ENCODE measurements at regions not wholly inside any gene's neighbourhood (a gene's known extent, or its start where the extent isn't known, plus 50 kb on each side); places are given as distances from the start of the nearest gene placed in this dataset.

DNA sequence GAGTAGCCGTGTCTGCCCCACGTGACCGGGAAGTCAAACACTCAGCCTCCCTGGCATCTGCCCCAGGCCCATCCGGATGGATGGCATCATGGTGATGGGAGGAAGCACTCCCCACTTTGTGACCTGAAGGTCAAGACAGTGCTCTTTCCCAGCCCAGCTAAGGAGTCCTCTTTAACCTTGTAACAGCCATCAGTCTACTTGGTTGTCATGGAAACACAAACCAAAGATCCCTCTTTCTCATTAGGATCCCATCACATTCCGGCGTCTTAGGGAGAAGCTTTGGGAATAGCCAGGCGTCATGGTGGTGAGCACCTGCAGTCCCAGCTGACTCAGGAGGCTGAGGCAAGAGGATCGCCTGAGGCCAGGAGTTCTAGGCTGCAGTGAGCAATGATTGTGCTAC, 90.9 kb upstream of the FOXC1 start:
- no peaks in the 10 kb centered on the region for H3K4me1 ChIP-seq (ENCODE audit: low read depth, poor library complexity, severe bottlenecking)
- H2AFZ ChIP-seq (ENCODE audit: low read depth): no peak overlapping the region
- H3K27ac ChIP-seq: no peak overlapping the region
- no peaks in the 10 kb centered on the region for H3K36me3 ChIP-seq (ENCODE audit: insufficient read depth)
- H3K9ac ChIP-seq: no peak overlapping the region
- H3K4me3 ChIP-seq (IDR thresholded peaks at IDR 0.05; ENCODE audit: insufficient read depth, low read depth, low read length): no peak overlapping the region
- TF ChIP-seq, protein P1, sequence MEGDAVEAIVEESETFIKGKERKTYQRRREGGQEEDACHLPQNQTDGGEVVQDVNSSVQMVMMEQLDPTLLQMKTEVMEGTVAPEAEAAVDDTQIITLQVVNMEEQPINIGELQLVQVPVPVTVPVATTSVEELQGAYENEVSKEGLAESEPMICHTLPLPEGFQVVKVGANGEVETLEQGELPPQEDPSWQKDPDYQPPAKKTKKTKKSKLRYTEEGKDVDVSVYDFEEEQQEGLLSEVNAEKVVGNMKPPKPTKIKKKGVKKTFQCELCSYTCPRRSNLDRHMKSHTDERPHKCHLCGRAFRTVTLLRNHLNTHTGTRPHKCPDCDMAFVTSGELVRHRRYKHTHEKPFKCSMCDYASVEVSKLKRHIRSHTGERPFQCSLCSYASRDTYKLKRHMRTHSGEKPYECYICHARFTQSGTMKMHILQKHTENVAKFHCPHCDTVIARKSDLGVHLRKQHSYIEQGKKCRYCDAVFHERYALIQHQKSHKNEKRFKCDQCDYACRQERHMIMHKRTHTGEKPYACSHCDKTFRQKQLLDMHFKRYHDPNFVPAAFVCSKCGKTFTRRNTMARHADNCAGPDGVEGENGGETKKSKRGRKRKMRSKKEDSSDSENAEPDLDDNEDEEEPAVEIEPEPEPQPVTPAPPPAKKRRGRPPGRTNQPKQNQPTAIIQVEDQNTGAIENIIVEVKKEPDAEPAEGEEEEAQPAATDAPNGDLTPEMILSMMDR (conservative IDR thresholded peaks at IDR 0.05; ENCODE audit: low read depth, low read length): no peak
- H3K4me2 ChIP-seq: no peak overlapping the region
- no peaks in the 10 kb centered on the region for H4K20me1 ChIP-seq (ENCODE audit: insufficient read depth)
- no peaks in the 10 kb centered on the region for H3K79me2 ChIP-seq (ENCODE audit: insufficient read depth, low read depth)
- H3K27me3 ChIP-seq (ENCODE audit: insufficient read depth, low read depth): no peaks in the 10 kb centered on the region

DNA sequence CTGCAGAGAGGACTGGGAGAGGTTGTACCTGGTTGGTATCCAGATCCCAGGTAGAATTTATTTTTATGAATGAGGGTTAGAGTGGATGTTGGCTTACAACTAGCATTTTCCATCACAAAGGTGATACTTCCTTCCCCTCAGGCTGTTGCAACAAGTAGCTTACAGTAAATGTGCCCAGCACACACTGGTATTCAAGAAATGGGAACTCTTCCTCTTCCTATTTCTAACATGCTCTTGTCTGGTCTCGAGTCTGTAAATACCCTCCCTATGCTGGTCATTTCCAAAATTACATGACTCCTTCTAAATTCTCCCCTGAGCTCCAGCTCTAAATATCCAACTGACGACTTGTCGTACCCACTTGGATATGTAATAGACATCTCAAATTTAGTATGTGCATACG, 90.1 kb upstream of the FOXC1 start:
- Histone ChIP-seq H3K4me2 (no peak overlapping the region), H3K4me1 (ENCODE audit: low read depth, poor library complexity, severe bottlenecking) (no peaks in the 10 kb centered on the region), H2AFZ (ENCODE audit: low read depth) (no peak overlapping the region), H3K27ac (no peak overlapping the region), H4K20me1 (ENCODE audit: insufficient read depth) (no peaks in the 10 kb centered on the region), H3K27me3 (ENCODE audit: insufficient read depth, low read depth) (no peaks in the 10 kb centered on the region), H3K4me3 (IDR thresholded peaks at IDR 0.05; ENCODE audit: insufficient read depth, low read depth, low read length) (no peak overlapping the region), H3K9ac (no peak overlapping the region), H3K79me2 (ENCODE audit: insufficient read depth, low read depth) (no peaks in the 10 kb centered on the region), H3K36me3 (ENCODE audit: insufficient read depth) (no peaks in the 10 kb centered on the region)
- TF ChIP-seq, protein P1 (conservative IDR thresholded peaks at IDR 0.05; ENCODE audit: low read depth, low read length): no peak

DNA sequence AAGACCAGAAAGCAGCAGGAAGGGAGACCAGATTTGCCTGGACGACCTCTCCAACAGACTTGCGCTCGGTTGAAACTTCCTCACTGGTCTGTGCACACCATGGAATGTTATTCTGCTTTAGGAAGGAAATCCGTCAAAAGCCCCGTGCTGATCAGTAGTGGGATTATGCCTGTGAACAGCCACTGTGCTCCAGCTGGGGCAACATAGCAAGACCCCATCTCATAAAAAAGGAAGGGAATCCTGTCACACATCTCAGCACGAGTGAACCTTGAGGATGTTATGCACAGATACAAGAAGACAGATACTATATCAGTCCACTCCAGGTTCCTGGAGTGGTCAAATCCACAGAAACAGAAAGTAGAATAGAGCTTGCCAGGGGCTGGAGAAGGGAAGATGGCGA, 86.9 kb upstream of the FOXC1 start:
- Histone ChIP-seq H3K4me3 (IDR thresholded peaks at IDR 0.05; ENCODE audit: insufficient read depth, low read depth, low read length) (no peak overlapping the region), H3K9ac (no peak overlapping the region), H4K20me1 (ENCODE audit: insufficient read depth) (no peaks in the 10 kb centered on the region), H3K27ac (no peak overlapping the region), H3K36me3 (ENCODE audit: insufficient read depth) (no peaks in the 10 kb centered on the region), H2AFZ (ENCODE audit: low read depth) (no peak overlapping the region), H3K79me2 (ENCODE audit: insufficient read depth, low read depth) (no peaks in the 10 kb centered on the region), H3K27me3 (ENCODE audit: insufficient read depth, low read depth) (no peaks in the 10 kb centered on the region), H3K4me1 (ENCODE audit: low read depth, poor library complexity, severe bottlenecking) (peaks cover 8% of the 10 kb centered on the region), H3K4me2 (no peak overlapping the region)
- TF ChIP-seq, protein P1 (conservative IDR thresholded peaks at IDR 0.05; ENCODE audit: low read depth, low read length): no peak

DNA sequence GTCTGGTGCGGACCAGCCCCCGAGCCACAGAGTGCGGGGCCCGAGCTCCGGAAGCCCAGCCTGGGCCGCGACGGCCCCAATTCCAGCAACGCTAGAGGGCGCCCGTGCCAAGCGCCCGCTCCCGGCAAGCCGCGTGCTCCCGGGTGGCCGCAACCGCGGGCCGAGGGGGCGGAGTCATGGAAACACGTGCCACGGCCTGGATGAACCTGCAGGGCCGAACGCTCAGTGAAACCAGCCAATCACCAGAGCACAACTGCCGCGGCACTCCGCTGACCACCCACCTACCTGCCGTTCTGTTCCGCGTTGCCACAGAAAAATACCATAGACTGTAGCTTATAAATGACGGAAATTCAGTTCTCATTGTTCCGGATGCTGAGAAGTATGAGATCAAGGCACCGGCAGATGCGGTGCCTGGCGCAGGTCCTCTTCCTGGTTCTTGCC, 85.7 kb upstream of the FOXC1 start:
- Histone ChIP-seq H4K20me1 (ENCODE audit: insufficient read depth) (no peaks in the 10 kb centered on the region), H3K79me2 (ENCODE audit: insufficient read depth, low read depth) (no peaks in the 10 kb centered on the region), H3K27ac (no peak overlapping the region), H3K4me1 (ENCODE audit: low read depth, poor library complexity, severe bottlenecking) (peaks cover 9% of the 10 kb centered on the region), H3K27me3 (ENCODE audit: insufficient read depth, low read depth) (no peaks in the 10 kb centered on the region), H3K4me3 (IDR thresholded peaks at IDR 0.05; ENCODE audit: insufficient read depth, low read depth, low read length) (no peak overlapping the region), H3K4me2 (no peak overlapping the region), H3K9ac (no peak overlapping the region), H2AFZ (ENCODE audit: low read depth) (no peak overlapping the region; the same call in 1 of the 2 replicates), H3K36me3 (ENCODE audit: insufficient read depth) (no peaks in the 10 kb centered on the region)
- TF ChIP-seq, protein P1 (conservative IDR thresholded peaks at IDR 0.05; ENCODE audit: low read depth, low read length): peak; percentile 44
